ENCODE measurements at regions not wholly inside any gene's neighbourhood (a gene's known extent, or its start where the extent isn't known, plus 50 kb on each side); places are given as distances from the start of the nearest gene placed in this dataset.

DNA sequence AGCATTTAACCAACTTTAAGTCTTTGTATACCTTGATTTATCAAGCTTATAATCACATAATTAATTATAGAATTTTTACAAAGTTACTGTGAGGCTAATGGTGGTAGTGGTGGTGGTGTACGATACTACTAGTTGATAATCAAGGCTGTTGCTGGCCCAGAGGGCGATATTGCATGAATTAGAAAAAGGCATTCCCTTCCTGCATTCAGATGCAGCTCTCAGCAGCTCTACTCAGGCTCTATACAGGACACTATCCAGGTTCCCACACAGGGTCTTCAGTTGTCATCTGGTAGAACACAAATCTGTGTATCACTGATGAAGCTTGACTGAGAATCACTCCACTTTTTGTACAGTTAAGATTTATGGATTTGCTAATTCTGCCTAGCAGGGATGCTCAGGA lies 562.8 kb upstream of the C9orf72 start:
- TF ChIP-seq, protein P1, sequence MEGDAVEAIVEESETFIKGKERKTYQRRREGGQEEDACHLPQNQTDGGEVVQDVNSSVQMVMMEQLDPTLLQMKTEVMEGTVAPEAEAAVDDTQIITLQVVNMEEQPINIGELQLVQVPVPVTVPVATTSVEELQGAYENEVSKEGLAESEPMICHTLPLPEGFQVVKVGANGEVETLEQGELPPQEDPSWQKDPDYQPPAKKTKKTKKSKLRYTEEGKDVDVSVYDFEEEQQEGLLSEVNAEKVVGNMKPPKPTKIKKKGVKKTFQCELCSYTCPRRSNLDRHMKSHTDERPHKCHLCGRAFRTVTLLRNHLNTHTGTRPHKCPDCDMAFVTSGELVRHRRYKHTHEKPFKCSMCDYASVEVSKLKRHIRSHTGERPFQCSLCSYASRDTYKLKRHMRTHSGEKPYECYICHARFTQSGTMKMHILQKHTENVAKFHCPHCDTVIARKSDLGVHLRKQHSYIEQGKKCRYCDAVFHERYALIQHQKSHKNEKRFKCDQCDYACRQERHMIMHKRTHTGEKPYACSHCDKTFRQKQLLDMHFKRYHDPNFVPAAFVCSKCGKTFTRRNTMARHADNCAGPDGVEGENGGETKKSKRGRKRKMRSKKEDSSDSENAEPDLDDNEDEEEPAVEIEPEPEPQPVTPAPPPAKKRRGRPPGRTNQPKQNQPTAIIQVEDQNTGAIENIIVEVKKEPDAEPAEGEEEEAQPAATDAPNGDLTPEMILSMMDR (IDR thresholded peaks at IDR 0.05) = no peak
- TF ChIP-seq EP300 (IDR thresholded peaks at IDR 0.05) = no peak

Data from ovary (tissue), 3 donors.